ENCODE measurements at regions not wholly inside any gene's neighbourhood (a gene's known extent, or its start where the extent isn't known, plus 50 kb on each side); places are given as distances from the start of the nearest gene placed in this dataset.

DNA sequence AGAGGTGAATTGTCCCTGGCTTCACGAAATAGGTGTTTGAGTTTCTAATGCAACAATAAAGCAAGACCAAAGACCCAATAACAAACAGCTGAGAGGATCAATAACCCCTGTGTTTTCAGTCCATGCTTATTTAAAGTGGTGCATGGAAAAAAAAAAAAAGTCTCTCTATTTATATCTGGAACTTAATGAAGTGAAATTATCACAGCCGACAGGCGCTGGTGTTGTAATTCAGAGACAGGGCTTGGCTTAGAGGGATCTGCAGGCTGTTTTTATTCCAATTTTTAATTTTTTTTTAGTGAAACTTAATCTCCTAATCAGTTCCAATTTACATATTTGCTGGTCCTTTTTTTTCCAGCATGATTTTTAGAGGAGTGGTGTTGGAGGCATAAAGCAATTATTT lies 858.2 kb upstream of the SOX9 start:
- no peak overlapping the region for H3K27ac ChIP-seq (replicated peaks)
- H3K9me3 ChIP-seq (replicated peaks), result peaks cover 28% of the 10 kb centered on the region
- intact Hi-C loops (cut with micrococcal nuclease), result no loop called here
- no peaks in the 10 kb centered on the region for H3K4me1 ChIP-seq
- no peak overlapping the region for H3K4me3 ChIP-seq
- TF ChIP-seq, protein P1, sequence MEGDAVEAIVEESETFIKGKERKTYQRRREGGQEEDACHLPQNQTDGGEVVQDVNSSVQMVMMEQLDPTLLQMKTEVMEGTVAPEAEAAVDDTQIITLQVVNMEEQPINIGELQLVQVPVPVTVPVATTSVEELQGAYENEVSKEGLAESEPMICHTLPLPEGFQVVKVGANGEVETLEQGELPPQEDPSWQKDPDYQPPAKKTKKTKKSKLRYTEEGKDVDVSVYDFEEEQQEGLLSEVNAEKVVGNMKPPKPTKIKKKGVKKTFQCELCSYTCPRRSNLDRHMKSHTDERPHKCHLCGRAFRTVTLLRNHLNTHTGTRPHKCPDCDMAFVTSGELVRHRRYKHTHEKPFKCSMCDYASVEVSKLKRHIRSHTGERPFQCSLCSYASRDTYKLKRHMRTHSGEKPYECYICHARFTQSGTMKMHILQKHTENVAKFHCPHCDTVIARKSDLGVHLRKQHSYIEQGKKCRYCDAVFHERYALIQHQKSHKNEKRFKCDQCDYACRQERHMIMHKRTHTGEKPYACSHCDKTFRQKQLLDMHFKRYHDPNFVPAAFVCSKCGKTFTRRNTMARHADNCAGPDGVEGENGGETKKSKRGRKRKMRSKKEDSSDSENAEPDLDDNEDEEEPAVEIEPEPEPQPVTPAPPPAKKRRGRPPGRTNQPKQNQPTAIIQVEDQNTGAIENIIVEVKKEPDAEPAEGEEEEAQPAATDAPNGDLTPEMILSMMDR (IDR thresholded peaks at IDR 0.05; ENCODE audit: borderline replicate concordance), result no peak
- DNase-seq, result no peak
- no peaks in the 10 kb centered on the region for H3K36me3 ChIP-seq
- no peaks in the 10 kb centered on the region for H3K27me3 ChIP-seq (ENCODE audit: low read depth)

DNA sequence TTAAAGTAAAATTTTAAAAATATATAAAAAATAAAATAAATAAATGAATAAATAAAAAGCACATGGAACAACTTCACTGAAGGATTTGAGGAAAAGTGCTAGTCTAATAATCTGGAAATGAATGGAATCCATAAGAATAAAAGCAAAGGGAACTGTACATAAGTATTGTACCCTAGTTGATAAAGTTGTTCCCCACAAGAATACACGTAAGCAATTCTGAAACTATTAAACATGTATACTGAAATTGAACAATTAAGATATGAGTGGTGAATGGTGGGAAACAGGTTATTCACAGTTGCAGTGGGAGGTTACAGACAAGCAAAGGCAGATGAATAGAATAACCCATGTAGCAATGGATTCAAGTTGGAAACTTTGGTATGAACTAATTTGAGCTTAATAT lies 853.2 kb upstream of the SOX9 start:
- no peak for DNase-seq
- TF ChIP-seq, protein P1 (IDR thresholded peaks at IDR 0.05; ENCODE audit: borderline replicate concordance), result no peak
- H3K27ac ChIP-seq (replicated peaks), result no peak overlapping the region
- H3K4me3 ChIP-seq, result no peak overlapping the region
- H3K36me3 ChIP-seq, result no peaks in the 10 kb centered on the region
- intact Hi-C loops (cut with micrococcal nuclease), result no loop called here
- no peaks in the 10 kb centered on the region for H3K4me1 ChIP-seq
- peaks cover 47% of the 10 kb centered on the region for H3K9me3 ChIP-seq (replicated peaks)
- no peaks in the 10 kb centered on the region for H3K27me3 ChIP-seq (ENCODE audit: low read depth)

DNA sequence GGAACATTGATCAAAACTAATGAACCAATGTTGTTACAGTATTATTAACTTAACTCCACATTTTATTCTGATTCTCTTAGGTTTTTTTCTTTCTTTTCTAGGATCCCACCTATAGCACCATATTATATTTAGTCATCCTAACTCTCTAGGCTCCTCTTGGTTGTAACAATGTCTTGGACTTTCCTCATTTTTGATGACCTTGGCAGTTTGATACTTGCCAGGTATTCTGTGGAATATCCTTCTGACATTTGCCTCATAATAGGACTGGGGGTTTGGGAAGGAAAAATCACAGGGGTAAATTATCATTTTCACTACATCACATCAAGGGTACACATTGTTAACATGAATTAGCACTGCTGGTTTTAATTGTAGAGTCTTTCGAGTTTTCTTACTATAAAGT lies 851.6 kb upstream of the SOX9 start:
- no peaks in the 10 kb centered on the region for H3K27me3 ChIP-seq (ENCODE audit: low read depth)
- H3K36me3 ChIP-seq, result no peaks in the 10 kb centered on the region
- H3K27ac ChIP-seq (replicated peaks), result no peak overlapping the region
- peaks cover 47% of the 10 kb centered on the region for H3K9me3 ChIP-seq (replicated peaks)
- H3K4me3 ChIP-seq, result no peak overlapping the region
- TF ChIP-seq, protein P1 (IDR thresholded peaks at IDR 0.05; ENCODE audit: borderline replicate concordance), result no peak
- intact Hi-C loops (cut with micrococcal nuclease), result no loop called here
- DNase-seq, result no peak
- no peaks in the 10 kb centered on the region for H3K4me1 ChIP-seq

DNA sequence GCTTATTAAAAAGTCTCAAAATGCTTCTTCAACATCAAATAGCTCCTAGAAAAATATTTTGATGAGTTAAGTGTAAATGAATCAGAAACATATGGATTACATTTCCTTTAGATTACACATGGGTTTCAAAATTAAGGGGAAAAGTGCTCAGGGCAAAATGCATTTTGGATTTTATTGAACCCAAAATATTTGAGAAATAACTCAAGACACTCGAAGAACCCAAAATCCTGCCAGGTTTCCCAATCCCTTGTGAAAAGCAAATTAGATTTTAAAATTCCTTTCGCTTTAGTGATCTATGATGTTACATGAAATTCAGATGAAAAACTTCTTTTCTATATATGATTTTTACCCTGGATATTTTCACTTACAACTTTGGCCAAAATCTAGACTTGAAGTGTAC lies 847.4 kb upstream of the SOX9 start:
- Histone ChIP-seq H3K4me3 (no peak overlapping the region), H3K4me1 (no peaks in the 10 kb centered on the region), H3K36me3 (no peaks in the 10 kb centered on the region), H3K27ac (replicated peaks) (no peak overlapping the region), H3K27me3 (ENCODE audit: low read depth) (no peaks in the 10 kb centered on the region), H3K9me3 (replicated peaks) (peaks cover 11% of the 10 kb centered on the region)
- no peak for DNase-seq
- TF ChIP-seq, protein P1 (IDR thresholded peaks at IDR 0.05; ENCODE audit: borderline replicate concordance), result no peak
- intact Hi-C loops (cut with micrococcal nuclease), result no loop called here

DNA sequence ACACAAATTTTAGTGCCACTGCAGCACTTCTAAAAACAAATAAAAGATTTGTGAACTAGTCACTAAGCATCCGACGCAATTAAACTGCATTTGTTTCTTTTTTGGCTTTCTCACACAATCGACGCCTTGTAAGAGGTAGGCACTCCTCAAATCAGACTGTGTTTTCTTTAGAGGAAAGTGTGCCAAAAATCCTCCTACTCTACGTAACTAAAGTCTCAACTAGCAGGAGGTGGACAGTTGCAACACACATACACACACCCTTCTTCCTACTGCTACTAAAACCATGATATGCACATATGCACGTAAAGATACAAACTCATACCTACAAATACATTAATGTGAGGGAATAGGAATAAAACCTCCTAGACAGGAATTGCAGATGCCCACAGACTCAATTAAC lies 844.7 kb upstream of the SOX9 start:
- H3K27ac ChIP-seq (replicated peaks), result no peak overlapping the region
- no peaks in the 10 kb centered on the region for H3K36me3 ChIP-seq
- TF ChIP-seq, protein P1 (IDR thresholded peaks at IDR 0.05; ENCODE audit: borderline replicate concordance), result no peak
- no peaks in the 10 kb centered on the region for H3K4me1 ChIP-seq
- DNase-seq, result no peak
- no peak overlapping the region for H3K4me3 ChIP-seq
- intact Hi-C loops (cut with micrococcal nuclease), result no loop called here
- H3K27me3 ChIP-seq (ENCODE audit: low read depth), result no peaks in the 10 kb centered on the region
- H3K9me3 ChIP-seq (replicated peaks), result peaks cover 2% of the 10 kb centered on the region

DNA sequence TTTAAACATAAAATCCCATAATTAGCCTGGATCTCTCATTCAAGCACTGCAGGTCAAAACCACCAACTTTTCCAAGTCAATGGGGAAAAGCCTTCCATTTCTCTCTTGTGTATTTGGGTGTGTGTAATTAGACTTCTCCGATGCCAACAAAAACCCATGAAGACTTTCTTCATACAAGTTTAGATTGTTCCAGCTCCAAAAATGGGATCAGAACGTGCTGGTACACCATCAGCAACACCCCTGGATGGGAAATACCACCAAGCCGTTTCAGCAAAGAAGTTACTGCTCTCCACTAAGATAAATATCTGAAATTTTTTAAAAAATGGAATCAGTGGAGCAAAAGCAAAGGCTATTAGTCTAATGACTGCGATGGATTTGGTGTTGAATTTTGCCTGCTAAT lies 837.3 kb upstream of the SOX9 start:
- intact Hi-C loops (cut with micrococcal nuclease), result no loop called here
- DNase-seq, result no peak
- H3K27ac ChIP-seq (replicated peaks), result no peak overlapping the region
- peaks cover 2% of the 10 kb centered on the region for H3K9me3 ChIP-seq (replicated peaks)
- no peak overlapping the region for H3K4me3 ChIP-seq
- no peaks in the 10 kb centered on the region for H3K36me3 ChIP-seq
- no peaks in the 10 kb centered on the region for H3K27me3 ChIP-seq (ENCODE audit: low read depth)
- TF ChIP-seq, protein P1 (IDR thresholded peaks at IDR 0.05; ENCODE audit: borderline replicate concordance), result no peak
- no peaks in the 10 kb centered on the region for H3K4me1 ChIP-seq
